ENCODE measurements at regions not wholly inside any gene's neighbourhood (a gene's known extent, or its start where the extent isn't known, plus 50 kb on each side); places are given as distances from the start of the nearest gene placed in this dataset.

GRCh38 chr2:139917690-139918384 is 1137.6 kb upstream of the NXPH2 start:
- Histone ChIP-seq H3K27ac (replicated peaks) (no peak overlapping the region), H3K4me3 (replicated peaks; ENCODE audit: insufficient read depth, low read length) (no peak overlapping the region), H3K27me3 (ENCODE audit: insufficient read depth, poor library complexity, severe bottlenecking) (no peaks in the 10 kb centered on the region)
- DNase-seq (ENCODE audit: low read depth in 1 of 2, low spot score in 1 of 2), result no peak
- no peak for TF ChIP-seq CTCF (IDR thresholded peaks at IDR 0.05; ENCODE audit: insufficient read depth, low read length)
- TF ChIP-seq, protein P1, sequence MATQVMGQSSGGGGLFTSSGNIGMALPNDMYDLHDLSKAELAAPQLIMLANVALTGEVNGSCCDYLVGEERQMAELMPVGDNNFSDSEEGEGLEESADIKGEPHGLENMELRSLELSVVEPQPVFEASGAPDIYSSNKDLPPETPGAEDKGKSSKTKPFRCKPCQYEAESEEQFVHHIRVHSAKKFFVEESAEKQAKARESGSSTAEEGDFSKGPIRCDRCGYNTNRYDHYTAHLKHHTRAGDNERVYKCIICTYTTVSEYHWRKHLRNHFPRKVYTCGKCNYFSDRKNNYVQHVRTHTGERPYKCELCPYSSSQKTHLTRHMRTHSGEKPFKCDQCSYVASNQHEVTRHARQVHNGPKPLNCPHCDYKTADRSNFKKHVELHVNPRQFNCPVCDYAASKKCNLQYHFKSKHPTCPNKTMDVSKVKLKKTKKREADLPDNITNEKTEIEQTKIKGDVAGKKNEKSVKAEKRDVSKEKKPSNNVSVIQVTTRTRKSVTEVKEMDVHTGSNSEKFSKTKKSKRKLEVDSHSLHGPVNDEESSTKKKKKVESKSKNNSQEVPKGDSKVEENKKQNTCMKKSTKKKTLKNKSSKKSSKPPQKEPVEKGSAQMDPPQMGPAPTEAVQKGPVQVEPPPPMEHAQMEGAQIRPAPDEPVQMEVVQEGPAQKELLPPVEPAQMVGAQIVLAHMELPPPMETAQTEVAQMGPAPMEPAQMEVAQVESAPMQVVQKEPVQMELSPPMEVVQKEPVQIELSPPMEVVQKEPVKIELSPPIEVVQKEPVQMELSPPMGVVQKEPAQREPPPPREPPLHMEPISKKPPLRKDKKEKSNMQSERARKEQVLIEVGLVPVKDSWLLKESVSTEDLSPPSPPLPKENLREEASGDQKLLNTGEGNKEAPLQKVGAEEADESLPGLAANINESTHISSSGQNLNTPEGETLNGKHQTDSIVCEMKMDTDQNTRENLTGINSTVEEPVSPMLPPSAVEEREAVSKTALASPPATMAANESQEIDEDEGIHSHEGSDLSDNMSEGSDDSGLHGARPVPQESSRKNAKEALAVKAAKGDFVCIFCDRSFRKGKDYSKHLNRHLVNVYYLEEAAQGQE (IDR thresholded peaks at IDR 0.05; ENCODE audit: insufficient replicate concordance, low read depth), result no peak
- no peak for TF ChIP-seq SPI1 (IDR thresholded peaks at IDR 0.05; ENCODE audit: borderline replicate concordance, low read depth)
- TF ChIP-seq POLR2AphosphoS5 (IDR thresholded peaks at IDR 0.05; ENCODE audit: low read depth), result no peak
- no peak for TF ChIP-seq GABPA (IDR thresholded peaks at IDR 0.05; ENCODE audit: low read depth)

GRCh38 chr2:139916822-139917221 is 1136.6 kb upstream of the NXPH2 start:
- DNase-seq (ENCODE audit: low read depth in 1 of 2, low spot score in 1 of 2), result no peak
- Histone ChIP-seq H3K4me3 (replicated peaks; ENCODE audit: insufficient read depth, low read length) (no peak overlapping the region), H3K27me3 (ENCODE audit: insufficient read depth, poor library complexity, severe bottlenecking) (no peaks in the 10 kb centered on the region), H3K27ac (replicated peaks) (no peak overlapping the region)
- TF ChIP-seq POLR2AphosphoS5 (IDR thresholded peaks at IDR 0.05; ENCODE audit: low read depth), result no peak
- no peak for TF ChIP-seq GABPA (IDR thresholded peaks at IDR 0.05; ENCODE audit: low read depth)
- TF ChIP-seq SPI1 (IDR thresholded peaks at IDR 0.05; ENCODE audit: borderline replicate concordance, low read depth), result no peak
- TF ChIP-seq, protein P1 (IDR thresholded peaks at IDR 0.05; ENCODE audit: insufficient replicate concordance, low read depth), result no peak
- no peak for TF ChIP-seq CTCF (IDR thresholded peaks at IDR 0.05; ENCODE audit: insufficient read depth, low read length)

GRCh38 chr2:139911160-139911559 is 1131.0 kb upstream of the NXPH2 start:
- no peak for TF ChIP-seq SPI1 (IDR thresholded peaks at IDR 0.05; ENCODE audit: borderline replicate concordance, low read depth)
- no peak for TF ChIP-seq POLR2AphosphoS5 (IDR thresholded peaks at IDR 0.05; ENCODE audit: low read depth)
- TF ChIP-seq, protein P1 (IDR thresholded peaks at IDR 0.05; ENCODE audit: insufficient replicate concordance, low read depth), result no peak
- no peak for TF ChIP-seq CTCF (IDR thresholded peaks at IDR 0.05; ENCODE audit: insufficient read depth, low read length)
- no peak for TF ChIP-seq GABPA (IDR thresholded peaks at IDR 0.05; ENCODE audit: low read depth)
- no peak for DNase-seq (ENCODE audit: low read depth in 1 of 2, low spot score in 1 of 2)
- Histone ChIP-seq H3K27me3 (ENCODE audit: insufficient read depth, poor library complexity, severe bottlenecking) (no peaks in the 10 kb centered on the region), H3K4me3 (replicated peaks; ENCODE audit: insufficient read depth, low read length) (no peak overlapping the region), H3K27ac (replicated peaks) (no peak overlapping the region)
